ENCODE measurements at regions not wholly inside any gene's neighbourhood (a gene's known extent, or its start where the extent isn't known, plus 50 kb on each side); places are given as distances from the start of the nearest gene placed in this dataset.

DNA sequence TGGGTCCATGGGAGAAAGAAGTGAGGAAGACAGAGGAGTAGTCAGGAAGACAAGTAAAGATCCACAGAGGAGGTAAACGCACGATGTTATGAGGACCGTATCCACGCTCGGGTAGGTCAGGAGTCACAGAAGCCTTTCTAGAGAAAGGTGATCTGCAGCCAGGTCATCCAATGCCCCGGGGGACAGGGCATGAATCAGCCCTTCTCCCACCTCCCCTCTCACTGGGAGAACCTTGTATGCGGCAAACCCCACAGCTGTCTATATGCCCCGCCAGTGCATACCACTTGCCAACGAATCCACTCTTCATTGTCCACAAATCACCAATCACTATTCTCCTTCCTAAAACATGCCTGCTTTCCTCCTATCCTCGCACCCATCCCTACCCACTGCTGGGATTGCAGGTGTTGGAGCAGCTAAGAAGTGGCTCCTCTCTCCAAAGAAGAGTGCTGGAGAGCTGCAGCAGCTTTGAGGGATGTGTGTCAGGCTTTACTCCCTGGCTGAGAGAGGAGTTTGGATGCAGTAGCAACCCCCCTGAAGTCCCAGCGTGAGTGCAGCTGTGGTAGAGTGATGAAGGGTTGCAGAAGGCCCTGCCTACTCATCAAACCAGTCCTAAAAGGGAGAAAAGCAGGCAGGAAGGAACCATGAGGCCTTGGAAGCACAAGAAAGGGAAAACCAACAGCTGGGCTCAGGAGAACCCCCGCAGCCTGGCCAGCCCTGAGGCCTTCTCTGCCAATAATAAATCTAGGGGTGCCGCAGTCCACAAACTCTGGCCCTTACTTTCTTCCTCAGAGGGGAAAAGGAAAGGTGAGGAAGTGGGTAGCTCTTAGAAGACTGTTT, 102.2 kb upstream of the GADD45A start:
- Histone ChIP-seq H3K4me3 (ENCODE audit: control insufficient read depth in 2 of 3, extremely low read depth in 1 of 3, insufficient read depth in 2 of 3, low read depth in 1 of 3, low read length in 3 of 3) (no peak overlapping the region), H3K9me3 (ENCODE audit: control insufficient read depth, low read depth, low read length) (no peaks in the 10 kb centered on the region), H3K27ac (ENCODE audit: control insufficient read depth, insufficient read depth, low read length) (no peak overlapping the region), H3K36me3 (ENCODE audit: control insufficient read depth in 2 of 2, extremely low read depth in 1 of 2, insufficient read depth in 2 of 2, low read length in 2 of 2) (no peaks in the 10 kb centered on the region), H3K4me2 (ENCODE audit: control insufficient read depth, extremely low read depth, insufficient read depth, low read depth, low read length) (no peak overlapping the region), H3K27me3 (ENCODE audit: control insufficient read depth, extremely low read depth, insufficient read depth, low read length) (no peaks in the 10 kb centered on the region), H3K9me1 (ENCODE audit: control insufficient read depth, extremely low read depth, insufficient read depth, low read length) (no peaks in the 10 kb centered on the region), H3K79me2 (ENCODE audit: control insufficient read depth, insufficient read depth, low read length) (no peaks in the 10 kb centered on the region), H2AFZ (ENCODE audit: control insufficient read depth, low read length) (no peak overlapping the region), H4K20me1 (ENCODE audit: control insufficient read depth, extremely low read depth, insufficient read depth, low read length) (no peaks in the 10 kb centered on the region), H3K9ac (ENCODE audit: control insufficient read depth, extremely low read depth, insufficient read depth, low read length) (no peak overlapping the region), H3K4me1 (ENCODE audit: control insufficient read depth, extremely low read depth, insufficient read depth, low read length) (peaks cover 19% of the 10 kb centered on the region)
- dilution Hi-C loops (cut with MboI; ENCODE audit: extremely low pct_ligation_motif_present, low sequenced_read_pairs), result no loop called here
- TF ChIP-seq, protein P1, sequence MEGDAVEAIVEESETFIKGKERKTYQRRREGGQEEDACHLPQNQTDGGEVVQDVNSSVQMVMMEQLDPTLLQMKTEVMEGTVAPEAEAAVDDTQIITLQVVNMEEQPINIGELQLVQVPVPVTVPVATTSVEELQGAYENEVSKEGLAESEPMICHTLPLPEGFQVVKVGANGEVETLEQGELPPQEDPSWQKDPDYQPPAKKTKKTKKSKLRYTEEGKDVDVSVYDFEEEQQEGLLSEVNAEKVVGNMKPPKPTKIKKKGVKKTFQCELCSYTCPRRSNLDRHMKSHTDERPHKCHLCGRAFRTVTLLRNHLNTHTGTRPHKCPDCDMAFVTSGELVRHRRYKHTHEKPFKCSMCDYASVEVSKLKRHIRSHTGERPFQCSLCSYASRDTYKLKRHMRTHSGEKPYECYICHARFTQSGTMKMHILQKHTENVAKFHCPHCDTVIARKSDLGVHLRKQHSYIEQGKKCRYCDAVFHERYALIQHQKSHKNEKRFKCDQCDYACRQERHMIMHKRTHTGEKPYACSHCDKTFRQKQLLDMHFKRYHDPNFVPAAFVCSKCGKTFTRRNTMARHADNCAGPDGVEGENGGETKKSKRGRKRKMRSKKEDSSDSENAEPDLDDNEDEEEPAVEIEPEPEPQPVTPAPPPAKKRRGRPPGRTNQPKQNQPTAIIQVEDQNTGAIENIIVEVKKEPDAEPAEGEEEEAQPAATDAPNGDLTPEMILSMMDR (optimal IDR thresholded peaks at IDR 0.05 in 1 of 3, IDR thresholded peaks at IDR 0.05 in 1 of 3, conservative IDR thresholded peaks at IDR 0.05 in 1 of 3; ENCODE audit: extremely low read depth in 1 of 3, insufficient read depth in 2 of 3, low read length in 3 of 3), result no peak
- no peak for TF ChIP-seq EZH2 (IDR thresholded peaks at IDR 0.05; ENCODE audit: low read length)
- FAIRE-seq (no peak), DNase-seq (ENCODE audit: low read depth, low spot score) (no peak)

DNA sequence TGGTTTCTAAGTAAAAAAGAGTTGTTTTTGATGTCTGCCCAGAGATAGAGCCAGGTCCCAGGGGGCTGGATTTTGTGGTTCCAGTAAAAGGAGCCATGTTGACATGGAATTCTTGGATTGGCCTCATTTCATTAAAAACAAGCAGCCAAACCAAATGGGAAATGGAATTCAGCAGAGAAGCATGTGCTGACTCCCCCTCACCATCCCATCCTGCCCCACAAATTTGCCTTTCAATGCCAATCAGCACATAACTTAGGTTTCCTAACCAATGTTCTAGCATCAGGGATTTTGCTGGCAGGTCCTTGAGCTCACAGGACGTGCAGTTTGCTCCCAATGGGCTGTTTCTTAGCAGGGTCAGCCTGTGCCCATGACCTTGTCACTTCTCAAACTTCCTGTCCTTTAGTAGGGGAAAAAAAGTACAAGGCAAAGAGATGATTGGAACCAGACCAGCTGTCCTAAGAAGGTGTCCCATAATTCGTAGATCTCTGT, 101.5 kb upstream of the GADD45A start:
- Histone ChIP-seq H3K36me3 (ENCODE audit: control insufficient read depth in 2 of 2, extremely low read depth in 1 of 2, insufficient read depth in 2 of 2, low read length in 2 of 2) (no peaks in the 10 kb centered on the region), H3K4me3 (ENCODE audit: control insufficient read depth in 2 of 3, extremely low read depth in 1 of 3, insufficient read depth in 2 of 3, low read depth in 1 of 3, low read length in 3 of 3) (no peak overlapping the region), H3K9ac (ENCODE audit: control insufficient read depth, extremely low read depth, insufficient read depth, low read length) (no peak overlapping the region), H3K79me2 (ENCODE audit: control insufficient read depth, insufficient read depth, low read length) (no peaks in the 10 kb centered on the region), H3K4me1 (ENCODE audit: control insufficient read depth, extremely low read depth, insufficient read depth, low read length) (peaks cover 19% of the 10 kb centered on the region), H3K9me1 (ENCODE audit: control insufficient read depth, extremely low read depth, insufficient read depth, low read length) (no peaks in the 10 kb centered on the region), H3K27me3 (ENCODE audit: control insufficient read depth, extremely low read depth, insufficient read depth, low read length) (no peaks in the 10 kb centered on the region), H2AFZ (ENCODE audit: control insufficient read depth, low read length) (no peak overlapping the region), H3K4me2 (ENCODE audit: control insufficient read depth, extremely low read depth, insufficient read depth, low read depth, low read length) (no peak overlapping the region), H3K27ac (ENCODE audit: control insufficient read depth, insufficient read depth, low read length) (no peak overlapping the region), H4K20me1 (ENCODE audit: control insufficient read depth, extremely low read depth, insufficient read depth, low read length) (no peaks in the 10 kb centered on the region), H3K9me3 (ENCODE audit: control insufficient read depth, low read depth, low read length) (no peaks in the 10 kb centered on the region)
- dilution Hi-C loops (cut with MboI; ENCODE audit: extremely low pct_ligation_motif_present, low sequenced_read_pairs), result no loop called here
- FAIRE-seq, result no peak
- no peak for DNase-seq (ENCODE audit: low read depth, low spot score)
- no peak for TF ChIP-seq EZH2 (IDR thresholded peaks at IDR 0.05; ENCODE audit: low read length)
- TF ChIP-seq, protein P1 (optimal IDR thresholded peaks at IDR 0.05 in 1 of 3, IDR thresholded peaks at IDR 0.05 in 1 of 3, conservative IDR thresholded peaks at IDR 0.05 in 1 of 3; ENCODE audit: extremely low read depth in 1 of 3, insufficient read depth in 2 of 3, low read length in 3 of 3), result no peak

Measured in keratinocyte (primary cell).